Choroid plexus epithelial cell (primary cell): ENCODE measurements at regions not wholly inside any gene's neighbourhood (a gene's known extent, or its start where the extent isn't known, plus 50 kb on each side); places are given as distances from the start of the nearest gene placed in this dataset.
A peak's percentile ranks its signal among the peaks of the same experiment; 100 is the strongest.

Experiments used
- DNase-seq: peaks from one replicate; pipeline ENCODE4 v3.0.0-alpha.2; 2010; ENCODE audit warnings: low read depth
- H3K4me3 ChIP-seq: 2 replicates; pipeline ENCODE4 v1.5.1; 2011; ENCODE audit warnings: low read depth, mild to moderate bottlenecking, control low read depth, low read length, moderate library complexity
- CTCF ChIP-seq: conservative IDR thresholded peaks from 2 replicates; pipeline ENCODE4 v1.5.1; 2011; ENCODE audit warnings: low read depth, mild to moderate bottlenecking, control low read depth, inconsistent platforms, low read length, moderate library complexity

- H3K4me3 ChIP-seq: no peak overlapping the region
- peak; percentile 37 for DNase-seq
- TF ChIP-seq CTCF: no peak
Observed at GRCh38 chr1:81113688-81114087, 687.0 kb upstream of the ADGRL2 start.

- DNase-seq: peak; percentile 76
- no peak for TF ChIP-seq CTCF
- H3K4me3 ChIP-seq: no peak overlapping the region
Observed at GRCh38 chr1:81111818-81112217, 688.9 kb upstream of the ADGRL2 start.

GRCh38 chr1:81109038-81109437 lies 691.7 kb upstream of the ADGRL2 start:
- TF ChIP-seq CTCF: no peak
- DNase-seq: no peak
- H3K4me3 ChIP-seq: no peak overlapping the region

GRCh38 chr1:81097860-81098259 lies 702.9 kb upstream of the ADGRL2 start:
- H3K4me3 ChIP-seq: no peak overlapping the region
- no peak for DNase-seq
- no peak for TF ChIP-seq CTCF

GRCh38 chr1:81073580-81073979 lies 727.2 kb upstream of the ADGRL2 start:
- H3K4me3 ChIP-seq: no peak overlapping the region
- TF ChIP-seq CTCF: no peak
- DNase-seq: no peak

- no peak for TF ChIP-seq CTCF
- no peak for DNase-seq
- no peak overlapping the region for H3K4me3 ChIP-seq
Observed at GRCh38 chr1:81071969-81072753, 728.6 kb upstream of the ADGRL2 start.
